ENCODE measurements at regions not wholly inside any gene's neighbourhood (a gene's known extent, or its start where the extent isn't known, plus 50 kb on each side); places are given as distances from the start of the nearest gene placed in this dataset.

DNA sequence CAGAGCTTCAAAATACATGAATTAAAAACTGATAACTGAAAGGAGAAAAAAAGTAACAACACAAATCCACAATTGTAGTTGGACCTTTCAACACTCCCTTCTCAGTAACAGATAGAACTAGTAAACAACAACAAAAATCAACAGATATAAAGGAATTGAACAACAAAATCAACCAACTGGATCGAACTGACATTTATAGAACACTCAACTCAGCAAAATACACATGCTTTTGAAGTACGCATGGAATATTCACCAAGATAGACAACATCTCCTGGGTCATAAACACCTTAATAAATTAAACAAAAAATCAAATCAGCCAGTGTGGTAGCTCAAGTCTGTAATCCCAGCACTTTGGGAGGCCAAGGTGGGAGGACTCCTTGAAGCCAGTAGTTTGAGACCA, 63.3 kb downstream of the ILRUN start:
- TF ChIP-seq, protein P1, sequence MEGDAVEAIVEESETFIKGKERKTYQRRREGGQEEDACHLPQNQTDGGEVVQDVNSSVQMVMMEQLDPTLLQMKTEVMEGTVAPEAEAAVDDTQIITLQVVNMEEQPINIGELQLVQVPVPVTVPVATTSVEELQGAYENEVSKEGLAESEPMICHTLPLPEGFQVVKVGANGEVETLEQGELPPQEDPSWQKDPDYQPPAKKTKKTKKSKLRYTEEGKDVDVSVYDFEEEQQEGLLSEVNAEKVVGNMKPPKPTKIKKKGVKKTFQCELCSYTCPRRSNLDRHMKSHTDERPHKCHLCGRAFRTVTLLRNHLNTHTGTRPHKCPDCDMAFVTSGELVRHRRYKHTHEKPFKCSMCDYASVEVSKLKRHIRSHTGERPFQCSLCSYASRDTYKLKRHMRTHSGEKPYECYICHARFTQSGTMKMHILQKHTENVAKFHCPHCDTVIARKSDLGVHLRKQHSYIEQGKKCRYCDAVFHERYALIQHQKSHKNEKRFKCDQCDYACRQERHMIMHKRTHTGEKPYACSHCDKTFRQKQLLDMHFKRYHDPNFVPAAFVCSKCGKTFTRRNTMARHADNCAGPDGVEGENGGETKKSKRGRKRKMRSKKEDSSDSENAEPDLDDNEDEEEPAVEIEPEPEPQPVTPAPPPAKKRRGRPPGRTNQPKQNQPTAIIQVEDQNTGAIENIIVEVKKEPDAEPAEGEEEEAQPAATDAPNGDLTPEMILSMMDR (IDR thresholded peaks at IDR 0.05), result no peak
- TF ChIP-seq POLR2A (IDR thresholded peaks at IDR 0.05), result no peak

All from breast epithelium (tissue), 3 donors.